Panc1 (cell line): ENCODE measurements at regions not wholly inside any gene's neighbourhood (a gene's known extent, or its start where the extent isn't known, plus 50 kb on each side); places are given as distances from the start of the nearest gene placed in this dataset.

Experiments
- POLR2AphosphoS5 ChIP-seq: IDR thresholded peaks from 2 replicates; pipeline ENCODE4 v1.6.1; 2012; ENCODE audit warnings: mild to moderate bottlenecking, low read depth, low read length, moderate library complexity
- SIN3A ChIP-seq: IDR thresholded peaks from 2 replicates; pipeline ENCODE4 v1.6.1; 2012; ENCODE audit warnings: low read depth, mild to moderate bottlenecking, low read length, moderate library complexity, borderline replicate concordance; ENCODE audit not compliant: insufficient read depth
- TF ChIP-seq, protein P1 (sequence below): fragments of 450-650 bp; IDR thresholded peaks from 2 replicates; pipeline ENCODE4 v1.5.1; 2017; ENCODE audit warnings: mild to moderate bottlenecking

DNA sequence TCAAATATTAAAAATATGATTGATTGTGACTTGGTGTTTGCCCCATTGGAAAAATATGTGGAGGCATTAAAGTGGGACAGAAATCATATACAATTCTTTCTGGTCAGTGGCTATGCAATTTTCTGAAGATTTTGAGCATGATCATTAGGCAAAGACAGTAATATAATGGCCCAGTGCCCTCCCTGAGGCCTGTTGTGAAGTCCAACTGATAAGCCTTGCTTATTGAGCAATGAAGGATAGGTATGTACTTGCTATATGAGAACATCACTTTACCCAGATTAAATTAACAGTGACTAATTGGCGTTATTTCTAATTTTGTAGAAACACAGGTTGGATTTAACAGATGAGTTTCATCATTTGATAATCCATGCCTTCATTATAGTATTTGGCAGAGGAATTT lies 57.1 kb downstream of the NKX2-1 start:
- TF ChIP-seq, protein P1, sequence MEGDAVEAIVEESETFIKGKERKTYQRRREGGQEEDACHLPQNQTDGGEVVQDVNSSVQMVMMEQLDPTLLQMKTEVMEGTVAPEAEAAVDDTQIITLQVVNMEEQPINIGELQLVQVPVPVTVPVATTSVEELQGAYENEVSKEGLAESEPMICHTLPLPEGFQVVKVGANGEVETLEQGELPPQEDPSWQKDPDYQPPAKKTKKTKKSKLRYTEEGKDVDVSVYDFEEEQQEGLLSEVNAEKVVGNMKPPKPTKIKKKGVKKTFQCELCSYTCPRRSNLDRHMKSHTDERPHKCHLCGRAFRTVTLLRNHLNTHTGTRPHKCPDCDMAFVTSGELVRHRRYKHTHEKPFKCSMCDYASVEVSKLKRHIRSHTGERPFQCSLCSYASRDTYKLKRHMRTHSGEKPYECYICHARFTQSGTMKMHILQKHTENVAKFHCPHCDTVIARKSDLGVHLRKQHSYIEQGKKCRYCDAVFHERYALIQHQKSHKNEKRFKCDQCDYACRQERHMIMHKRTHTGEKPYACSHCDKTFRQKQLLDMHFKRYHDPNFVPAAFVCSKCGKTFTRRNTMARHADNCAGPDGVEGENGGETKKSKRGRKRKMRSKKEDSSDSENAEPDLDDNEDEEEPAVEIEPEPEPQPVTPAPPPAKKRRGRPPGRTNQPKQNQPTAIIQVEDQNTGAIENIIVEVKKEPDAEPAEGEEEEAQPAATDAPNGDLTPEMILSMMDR: no peak
- TF ChIP-seq POLR2AphosphoS5: no peak
- TF ChIP-seq SIN3A: no peak
